NCI-H1417 (cell line): ENCODE measurements at regions not wholly inside any gene's neighbourhood (a gene's known extent, or its start where the extent isn't known, plus 50 kb on each side); places are given as distances from the start of the nearest gene placed in this dataset.
A peak's percentile ranks its signal among the peaks of the same experiment; 100 is the strongest.
"Not testable (repeated sequence)": the region's sequence is repeated elsewhere in the genome, so short reads cannot be mapped to it uniquely, and the experiment has no call there.

Experiments
- DNase-seq, 3 experiments: peaks; one replicate each; lab custom pipeline; 2025; lab: John Stamatoyannopoulos, UW

- DNase-seq: no peak
Observed at GRCh38 chr16:22653876-22654275, 143.2 kb downstream of the NPIPB5 start.

DNA sequence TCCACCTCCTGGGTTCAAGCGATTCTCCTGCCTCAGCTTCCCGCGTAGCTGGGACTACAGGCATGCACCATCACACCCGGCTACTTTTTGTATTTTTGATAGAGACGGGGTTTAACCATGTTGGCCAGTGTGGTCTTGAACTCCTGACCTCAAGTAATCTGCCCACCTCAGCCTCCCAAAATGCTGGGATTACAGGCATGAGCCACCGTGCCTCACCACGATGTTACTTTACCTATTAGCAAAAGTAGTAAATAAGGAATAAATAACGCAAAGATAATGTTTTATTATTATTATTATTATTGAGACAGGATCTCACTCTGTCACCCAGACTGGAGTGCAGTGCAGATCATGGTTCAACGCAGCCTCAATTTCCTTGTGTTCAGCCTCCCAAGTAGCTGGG lies 145.9 kb downstream of the NPIPB5 start:
- not testable (repeated sequence) for DNase-seq

DNA sequence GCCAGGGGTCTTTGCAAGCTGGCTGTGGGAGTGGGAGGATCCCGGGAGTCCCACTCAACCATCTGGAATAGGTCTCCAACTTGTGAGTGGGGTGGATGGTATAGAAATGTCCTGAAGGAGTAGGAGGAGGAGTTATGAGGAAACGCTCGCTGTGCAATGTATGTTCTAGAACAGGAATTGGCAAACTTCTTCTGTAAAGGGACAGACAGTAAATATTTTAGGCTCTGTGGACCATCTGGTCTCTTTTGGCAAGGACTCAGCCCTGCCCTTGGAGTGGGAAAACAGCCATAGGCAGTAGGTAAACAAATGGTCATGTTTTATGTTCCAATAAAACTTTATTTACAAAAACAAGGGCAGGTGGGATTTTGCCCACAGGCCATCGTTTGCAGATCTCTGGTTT lies 149.2 kb downstream of the NPIPB5 start:
- DNase-seq: no peak

DNA sequence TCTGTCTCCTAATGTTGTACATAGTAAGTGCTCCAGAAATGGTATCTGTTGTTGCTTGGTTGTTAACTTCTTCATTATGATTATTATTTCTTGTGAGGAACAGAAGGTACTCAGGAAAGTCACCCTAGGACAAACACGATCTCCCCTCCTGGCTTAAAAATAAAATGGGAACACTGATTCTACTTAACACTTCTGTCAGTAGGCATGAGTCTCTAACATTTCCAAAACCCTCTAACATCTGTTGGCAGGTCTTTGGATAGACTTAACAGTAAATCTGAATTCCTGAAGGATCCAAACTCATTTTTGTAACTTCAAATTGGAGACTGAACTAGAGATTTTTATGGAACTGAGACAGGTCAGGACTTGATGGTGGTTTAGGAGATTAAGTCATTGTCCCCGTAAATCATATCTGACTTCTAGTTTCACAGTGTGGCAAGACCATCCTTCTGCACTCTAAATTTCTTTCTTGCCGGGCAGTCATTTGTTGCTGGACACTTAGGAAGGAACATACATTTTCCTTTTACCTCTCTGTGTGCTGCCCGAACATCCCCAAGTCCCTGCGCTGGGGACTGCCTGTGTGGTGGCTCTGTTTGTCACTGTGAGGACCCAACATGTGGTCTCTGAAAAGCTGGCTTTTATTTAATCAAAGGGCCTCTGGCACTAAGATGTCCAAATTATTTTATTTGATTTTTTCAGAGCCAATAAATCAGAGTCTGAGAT lies 149.9 kb downstream of the NPIPB5 start:
- peak in 1 of 3 experiments; percentile 24 for DNase-seq

DNA sequence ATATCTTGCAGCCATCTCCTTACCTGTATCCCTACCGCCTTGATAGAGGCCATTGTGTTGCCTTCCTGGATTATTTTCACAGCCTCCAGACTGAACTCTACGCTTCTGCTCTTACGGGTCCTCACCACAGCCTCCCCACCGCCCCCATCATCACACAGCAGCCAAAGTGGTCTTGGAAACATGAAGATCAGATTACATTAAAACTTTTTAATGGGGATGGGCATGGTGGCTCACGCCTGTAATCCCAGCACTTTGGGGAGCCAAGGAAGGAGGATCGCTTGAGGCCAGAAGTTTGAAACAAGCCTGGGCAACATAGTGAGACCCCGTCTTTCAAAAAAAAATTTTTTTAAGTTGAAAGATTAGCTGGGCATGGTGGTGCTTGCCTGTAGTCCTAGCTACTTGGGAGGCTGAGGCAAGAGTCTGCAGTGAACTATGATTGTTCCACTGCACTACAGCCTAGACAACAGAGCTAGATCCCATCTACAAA lies 150.5 kb downstream of the NPIPB5 start:
- no peak for DNase-seq

DNA sequence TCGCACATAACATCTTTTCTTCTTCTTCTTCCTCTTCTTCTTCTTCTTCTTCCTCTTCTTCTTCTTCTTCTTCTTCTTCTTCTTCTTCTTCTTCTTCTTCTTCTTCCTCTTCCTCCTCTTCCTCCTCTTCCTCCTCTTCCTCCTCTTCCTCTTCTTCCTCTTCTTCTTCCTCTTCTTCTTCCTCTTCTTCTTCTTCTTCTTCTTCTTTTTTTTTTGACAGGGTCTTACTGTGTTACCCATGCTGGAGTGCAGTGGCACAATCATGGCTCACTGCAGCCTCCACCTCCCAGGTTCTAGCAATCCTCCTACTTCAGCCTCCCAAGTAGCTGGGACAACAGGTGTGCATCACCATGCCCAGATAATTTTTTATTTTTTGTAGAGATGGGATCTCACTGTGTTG lies 151.0 kb upstream of the HS3ST2 start:
- DNase-seq: not testable (repeated sequence)

GRCh38 chr16:22663389-22664064 lies 150.4 kb upstream of the HS3ST2 start:
- DNase-seq: no peak

- DNase-seq: peak in 1 of 3 experiments; percentile 36
Observed at GRCh38 chr16:22664132-22664531, 149.8 kb upstream of the HS3ST2 start.

GRCh38 chr16:22664561-22664997 lies 149.4 kb upstream of the HS3ST2 start:
- peak in 1 of 3 experiments; percentile 36 for DNase-seq

DNA sequence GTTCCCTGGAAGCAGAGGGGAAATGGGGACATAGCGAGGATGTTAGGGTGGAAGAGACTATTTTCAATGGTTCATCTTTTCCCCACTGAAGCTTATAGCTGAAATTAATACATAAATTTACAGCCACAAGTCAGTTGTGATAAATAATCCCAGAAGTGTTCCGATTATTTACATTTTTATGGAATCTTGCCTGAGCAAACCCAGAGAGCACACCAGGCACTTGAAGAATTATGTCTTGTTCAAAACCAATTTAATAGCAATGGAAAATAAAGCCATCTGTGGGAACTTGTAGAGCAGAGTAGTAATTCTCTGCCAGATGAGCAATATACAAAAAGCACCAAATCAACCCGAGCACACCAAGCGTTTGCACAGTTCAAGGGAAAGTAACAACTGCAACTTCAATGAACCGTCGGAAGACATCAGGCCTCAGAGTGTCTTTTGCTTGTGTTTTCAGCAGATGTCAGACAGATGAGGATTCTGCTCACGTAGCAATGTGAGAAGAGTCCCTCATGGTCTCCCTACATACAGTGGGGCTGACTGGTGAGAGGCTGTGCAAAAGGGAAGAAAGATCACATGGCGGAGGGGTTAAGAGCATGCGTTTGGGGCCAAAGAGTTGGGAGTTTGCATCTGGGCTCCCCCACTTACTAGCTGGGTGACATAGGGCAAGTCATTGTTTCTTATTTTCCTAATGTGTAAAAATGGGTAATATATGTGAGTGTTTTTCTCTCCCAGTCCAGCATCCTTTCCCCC lies 148.7 kb upstream of the HS3ST2 start:
- no peak for DNase-seq

GRCh38 chr16:22665803-22666202 lies 148.2 kb upstream of the HS3ST2 start:
- DNase-seq: no peak

DNA sequence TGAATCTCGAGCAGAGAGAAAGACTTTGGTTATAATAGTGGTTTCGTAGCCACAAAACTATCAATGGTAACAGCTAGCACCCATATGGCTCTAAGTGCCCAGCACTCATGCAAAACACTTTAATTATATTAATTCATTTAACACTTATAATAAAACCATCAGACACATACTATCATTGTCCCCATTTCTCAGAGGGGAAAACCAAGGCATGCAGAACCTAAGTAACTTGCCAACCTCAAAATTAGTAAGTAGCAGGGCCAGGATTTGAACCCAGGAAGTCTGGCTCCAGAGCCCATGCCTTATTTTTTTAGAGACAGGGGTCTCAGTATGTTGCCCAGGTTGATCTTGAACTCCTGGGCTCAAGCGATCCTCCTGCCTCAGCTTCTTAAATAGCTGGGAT lies 145.6 kb upstream of the HS3ST2 start:
- DNase-seq: no peak

DNA sequence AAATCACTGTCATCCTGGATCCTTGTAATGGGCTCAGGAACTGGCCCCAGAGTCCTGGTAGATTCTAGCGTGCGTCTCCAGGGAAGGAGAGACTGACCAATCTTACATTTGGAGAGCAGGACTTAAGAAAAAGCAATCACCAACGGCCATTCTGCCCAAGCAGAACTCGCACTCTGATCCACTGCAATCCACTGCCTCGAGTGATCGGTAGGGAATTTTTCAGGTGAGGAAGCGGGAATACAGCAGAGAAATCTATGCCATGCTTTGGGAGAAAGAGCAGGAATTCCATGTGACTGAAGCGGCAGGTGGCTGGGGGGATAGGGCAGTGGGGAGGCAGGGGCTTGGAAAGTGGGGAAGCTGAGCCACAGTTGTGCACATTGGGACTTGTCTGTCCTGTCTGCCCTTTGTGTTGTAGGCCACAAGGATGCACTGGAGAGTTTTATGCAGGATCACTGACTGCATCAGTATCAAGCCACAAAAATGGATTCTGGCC lies 143.9 kb upstream of the HS3ST2 start:
- no peak for DNase-seq

DNA sequence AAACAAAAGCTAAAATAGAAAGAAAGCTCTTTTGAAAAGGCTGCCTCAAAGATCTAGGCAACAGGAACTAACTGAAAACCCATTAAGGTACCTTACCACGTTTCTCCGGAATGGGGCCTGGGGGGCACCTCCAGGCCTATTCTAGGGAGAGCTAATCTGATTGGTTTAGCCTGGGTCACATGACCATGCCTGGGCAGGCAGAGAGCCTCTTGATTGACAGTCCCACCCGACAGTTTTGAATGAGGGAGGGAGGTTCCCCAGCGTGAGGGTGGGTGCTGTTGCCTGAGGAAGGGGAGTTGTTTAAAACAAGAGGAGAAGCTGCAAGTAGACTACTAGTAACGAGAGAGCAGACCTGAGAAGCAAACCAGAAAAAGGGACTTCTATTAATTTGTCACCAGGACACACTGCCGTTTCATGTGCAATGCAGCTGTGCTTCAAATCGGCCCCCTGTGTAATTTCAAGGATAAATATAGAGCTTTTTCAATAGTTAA lies 143.4 kb upstream of the HS3ST2 start:
- DNase-seq: peak in 2 of 3 experiments; percentile 20 to 42

- no peak for DNase-seq
Observed at GRCh38 chr16:22671301-22672076, 142.5 kb upstream of the HS3ST2 start.

- no peak for DNase-seq
Observed at GRCh38 chr16:22672830-22673210, 141.1 kb upstream of the HS3ST2 start.

DNA sequence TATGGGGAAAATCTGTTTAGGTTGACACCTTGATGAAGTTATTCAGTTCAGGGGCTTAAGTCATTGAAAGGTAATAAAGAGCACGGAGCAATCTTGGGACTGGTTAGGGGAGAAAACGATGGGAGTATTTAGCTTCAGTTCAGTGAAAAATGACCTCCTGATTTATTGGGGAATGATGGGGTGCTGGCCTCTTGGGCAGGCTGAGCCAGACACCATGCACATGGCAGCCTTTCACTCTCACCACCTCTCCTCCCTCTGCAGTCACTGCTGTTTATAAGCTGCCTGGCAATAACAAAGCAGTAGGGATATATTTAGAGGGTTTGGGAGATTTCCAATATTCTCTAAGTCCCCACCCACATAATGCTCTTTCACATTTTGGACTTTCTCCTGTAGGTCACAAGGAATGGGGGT lies 140.5 kb upstream of the HS3ST2 start:
- no peak for DNase-seq

DNA sequence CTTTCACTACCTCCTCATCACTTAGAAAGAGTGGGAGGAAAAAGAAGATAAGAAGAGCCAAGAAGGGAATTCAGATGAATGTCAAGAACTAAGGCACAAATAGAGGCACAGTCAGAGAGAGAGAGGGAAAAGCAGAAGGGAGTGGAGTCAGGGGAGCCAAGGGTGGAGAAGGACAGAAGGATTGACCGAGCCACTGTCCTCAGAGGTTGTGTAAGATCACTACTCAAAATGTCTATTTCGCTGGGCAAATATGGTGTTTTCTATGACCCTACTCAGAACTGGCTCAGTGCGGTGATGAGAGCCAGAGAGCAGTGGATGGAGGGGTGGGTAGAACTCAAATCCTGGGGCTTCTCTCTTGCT lies 139.2 kb upstream of the HS3ST2 start:
- DNase-seq: no peak

- DNase-seq: no peak
Observed at GRCh38 chr16:22675745-22676540, 138.0 kb upstream of the HS3ST2 start.

GRCh38 chr16:22677024-22677830 lies 136.7 kb upstream of the HS3ST2 start:
- no peak for DNase-seq
